HG03025 (cell line): ENCODE measurements at regions not wholly inside any gene's neighbourhood (a gene's known extent, or its start where the extent isn't known, plus 50 kb on each side); places are given as distances from the start of the nearest gene placed in this dataset.
A peak's percentile ranks its signal among the peaks of the same experiment; 100 is the strongest.

Source experiments
- ATAC-seq: cut with Tn5 transposase; IDR thresholded peaks from one replicate; pipeline ENCODE4 v1.9.1; 2021; ENCODE audit warnings: mild to moderate bottlenecking, moderate library complexity; ENCODE audit not compliant: unreplicated experiment, low FRiP score

GRCh38 chrX:148354916-148355315, 145.5 kb upstream of the AFF2 start:
- ATAC-seq = no peak

GRCh38 chrX:148361641-148362040, 138.8 kb upstream of the AFF2 start:
- no peak for ATAC-seq

- ATAC-seq = no peak
Measured at GRCh38 chrX:148363471-148364235, 136.8 kb upstream of the AFF2 start.

GRCh38 chrX:148365233-148365632, 135.2 kb upstream of the AFF2 start:
- ATAC-seq = no peak

GRCh38 chrX:148371291-148371690, 129.1 kb upstream of the AFF2 start:
- no peak for ATAC-seq

- ATAC-seq = no peak
Measured at GRCh38 chrX:148372925-148373324, 127.5 kb upstream of the AFF2 start.

GRCh38 chrX:148376342-148376741, 124.1 kb upstream of the AFF2 start:
- no peak for ATAC-seq

- no peak for ATAC-seq
Measured at GRCh38 chrX:148380107-148380506, 120.3 kb upstream of the AFF2 start.

GRCh38 chrX:148380650-148381561, 119.5 kb upstream of the AFF2 start:
- ATAC-seq = peak; percentile 92

GRCh38 chrX:148381603-148382002, 118.8 kb upstream of the AFF2 start:
- ATAC-seq = peak; percentile 19

GRCh38 chrX:148382983-148383382, 117.4 kb upstream of the AFF2 start:
- no peak for ATAC-seq

GRCh38 chrX:148385471-148385870, 114.9 kb upstream of the AFF2 start:
- ATAC-seq = no peak

GRCh38 chrX:148389629-148390028, 110.8 kb upstream of the AFF2 start:
- ATAC-seq = no peak

- no peak for ATAC-seq
Measured at GRCh38 chrX:148412006-148412405, 88.4 kb upstream of the AFF2 start.

GRCh38 chrX:148416142-148416541, 84.3 kb upstream of the AFF2 start:
- no peak for ATAC-seq

GRCh38 chrX:148416931-148417330, 83.5 kb upstream of the AFF2 start:
- ATAC-seq = no peak

- no peak for ATAC-seq
Measured at GRCh38 chrX:148417934-148418333, 82.5 kb upstream of the AFF2 start.

GRCh38 chrX:148422526-148422925, 77.9 kb upstream of the AFF2 start:
- no peak for ATAC-seq

GRCh38 chrX:148424570-148424969, 75.8 kb upstream of the AFF2 start:
- ATAC-seq = no peak

- no peak for ATAC-seq
Measured at GRCh38 chrX:148426467-148426866, 74.0 kb upstream of the AFF2 start.

- ATAC-seq = no peak
Measured at GRCh38 chrX:148441387-148441786, 59.0 kb upstream of the AFF2 start.

GRCh38 chrX:148443216-148443615, 57.2 kb upstream of the AFF2 start:
- ATAC-seq = no peak
